ENCODE measurements at regions not wholly inside any gene's neighbourhood (a gene's known extent, or its start where the extent isn't known, plus 50 kb on each side); places are given as distances from the start of the nearest gene placed in this dataset.
"Not testable (repeated sequence)": the region's sequence is repeated elsewhere in the genome, so short reads cannot be mapped to it uniquely, and the experiment has no call there.

GRCh38 chr4:29082684-29083083, 1637.5 kb upstream of the PCDH7 start:
- Histone ChIP-seq H3K4me1 (no peaks in the 10 kb centered on the region), H3K9me3 (no peaks in the 10 kb centered on the region), H3K36me3 (no peaks in the 10 kb centered on the region), H3K4me3 (no peak overlapping the region), H3K27me3 (no peaks in the 10 kb centered on the region), H3K27ac (no peak overlapping the region)
- WGBS, 2 donors: 70 to 75% methylated on average over 5 of the region's 5 CpGs
- no peak for DNase-seq (ENCODE audit: low spot score in 2 of 2)
- TF ChIP-seq CTCF (IDR thresholded peaks at IDR 0.05) (no peak), POLR2A (IDR thresholded peaks at IDR 0.05) (no peak), EP300 (IDR thresholded peaks at IDR 0.05) (no peak)

GRCh38 chr4:29085748-29086147, 1634.4 kb upstream of the PCDH7 start:
- Histone ChIP-seq H3K36me3 (no peaks in the 10 kb centered on the region), H3K27me3 (no peaks in the 10 kb centered on the region), H3K4me1 (no peaks in the 10 kb centered on the region), H3K27ac (no peak overlapping the region), H3K4me3 (no peak overlapping the region), H3K9me3 (no peaks in the 10 kb centered on the region)
- 90 to 92% methylated on average over 4 of the region's 4 CpGs for WGBS, 2 donors
- DNase-seq (ENCODE audit: low spot score in 2 of 2): no peak
- TF ChIP-seq CTCF (IDR thresholded peaks at IDR 0.05): no peak
- TF ChIP-seq EP300 (IDR thresholded peaks at IDR 0.05): no peak
- no peak for TF ChIP-seq POLR2A (IDR thresholded peaks at IDR 0.05)

GRCh38 chr4:29104694-29105093, 1615.5 kb upstream of the PCDH7 start:
- no peak for TF ChIP-seq POLR2A (IDR thresholded peaks at IDR 0.05)
- no peak for TF ChIP-seq EP300 (IDR thresholded peaks at IDR 0.05)
- TF ChIP-seq CTCF (IDR thresholded peaks at IDR 0.05): no peak
- Histone ChIP-seq H3K27me3 (no peaks in the 10 kb centered on the region), H3K9me3 (no peaks in the 10 kb centered on the region), H3K4me1 (no peaks in the 10 kb centered on the region), H3K4me3 (no peak overlapping the region), H3K36me3 (no peaks in the 10 kb centered on the region), H3K27ac (no peak overlapping the region)
- WGBS, 2 donors: 96 to 97% methylated on average over 3 of the region's 3 CpGs
- no peak for DNase-seq (ENCODE audit: low spot score in 2 of 2)

GRCh38 chr4:29113960-29114359, 1606.2 kb upstream of the PCDH7 start:
- H3K9me3 ChIP-seq: peaks cover 0 to 5% (median 0%) of the 10 kb centered on the region in 4 donors
- 55 to 70% methylated on average over 3 of the region's 3 CpGs for WGBS, 2 donors
- H3K36me3 ChIP-seq: no peaks in the 10 kb centered on the region
- no peak for TF ChIP-seq POLR2A (IDR thresholded peaks at IDR 0.05)
- no peak for TF ChIP-seq EP300 (IDR thresholded peaks at IDR 0.05)
- TF ChIP-seq CTCF (IDR thresholded peaks at IDR 0.05): no peak
- H3K27me3 ChIP-seq: no peaks in the 10 kb centered on the region
- H3K27ac ChIP-seq: no peak overlapping the region
- H3K4me1 ChIP-seq: no peaks in the 10 kb centered on the region
- no peak for DNase-seq (ENCODE audit: low spot score in 2 of 2)
- no peak overlapping the region for H3K4me3 ChIP-seq

GRCh38 chr4:29117231-29117722, 1602.9 kb upstream of the PCDH7 start:
- not testable (repeated sequence) for H3K4me3 ChIP-seq; H3K36me3 ChIP-seq; H3K4me1 ChIP-seq; H3K9me3 ChIP-seq; H3K27me3 ChIP-seq; DNase-seq (ENCODE audit: low spot score in 2 of 2); H3K27ac ChIP-seq
- 94 to 99% methylated on average over 19 to 25 of the region's 38 CpGs for WGBS, 2 donors

- Histone ChIP-seq H3K4me1 (no peaks in the 10 kb centered on the region), H3K27ac (no peak overlapping the region), H3K36me3 (no peaks in the 10 kb centered on the region), H3K9me3 (peaks cover 0 to 5% (median 0%) of the 10 kb centered on the region in 4 donors), H3K27me3 (no peaks in the 10 kb centered on the region), H3K4me3 (no peak overlapping the region)
- WGBS, 2 donors: 41 to 49% methylated on average over 4 of the region's 4 CpGs
- no peak for DNase-seq (ENCODE audit: low spot score in 2 of 2)
- TF ChIP-seq POLR2A (IDR thresholded peaks at IDR 0.05) (no peak), CTCF (IDR thresholded peaks at IDR 0.05) (no peak), EP300 (IDR thresholded peaks at IDR 0.05) (no peak)
These were observed 1598.6 kb upstream of the PCDH7 start for GRCh38 chr4:29121586-29121985.

Data from tibial nerve (tissue), 4 donors.